Astrocyte of the cerebellum (primary cell): ENCODE measurements at regions not wholly inside any gene's neighbourhood (a gene's known extent, or its start where the extent isn't known, plus 50 kb on each side); places are given as distances from the start of the nearest gene placed in this dataset.

Experiments
- DNase-seq: peaks from one replicate; pipeline ENCODE4 v3.0.0-alpha.2; 2011; ENCODE audit warnings: low read depth
- H3K4me3 ChIP-seq: 2 replicates; pipeline ENCODE4 v1.5.1; 2011; ENCODE audit warnings: mild to moderate bottlenecking, low read depth, low read length, moderate library complexity
- in situ Hi-C: cut with HindIII; loops from 2 replicates; pipeline ENCODE4 v1.10.0; 2017; ENCODE audit warnings: low sequenced_read_pairs
- TF ChIP-seq, protein P1 (sequence below): IDR thresholded peaks from 2 replicates; pipeline ENCODE4 v1.5.1; 2012; ENCODE audit warnings: low read length, low read depth, moderate library complexity, mild to moderate bottlenecking; ENCODE audit errors: missing control alignments

DNA sequence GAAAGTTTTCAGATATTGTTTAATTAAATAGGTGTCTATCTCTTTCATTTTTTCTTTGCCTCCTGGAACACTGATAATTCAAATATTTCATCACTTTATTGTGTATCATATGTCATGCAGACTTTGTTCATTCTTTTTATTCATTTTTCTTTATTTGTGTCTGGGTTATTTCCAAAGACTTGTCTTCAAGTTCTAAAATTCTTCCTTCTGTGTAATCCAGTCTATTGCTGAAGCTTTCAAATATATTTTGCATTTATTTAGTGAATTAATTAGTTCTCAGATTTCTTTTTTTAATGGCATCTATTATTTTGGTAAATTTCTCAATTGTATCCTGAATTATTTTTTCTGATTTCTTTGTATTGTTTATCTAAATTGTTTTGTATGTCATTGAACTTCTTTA is 70.1 kb downstream of the ZNF330 start:
- TF ChIP-seq, protein P1, sequence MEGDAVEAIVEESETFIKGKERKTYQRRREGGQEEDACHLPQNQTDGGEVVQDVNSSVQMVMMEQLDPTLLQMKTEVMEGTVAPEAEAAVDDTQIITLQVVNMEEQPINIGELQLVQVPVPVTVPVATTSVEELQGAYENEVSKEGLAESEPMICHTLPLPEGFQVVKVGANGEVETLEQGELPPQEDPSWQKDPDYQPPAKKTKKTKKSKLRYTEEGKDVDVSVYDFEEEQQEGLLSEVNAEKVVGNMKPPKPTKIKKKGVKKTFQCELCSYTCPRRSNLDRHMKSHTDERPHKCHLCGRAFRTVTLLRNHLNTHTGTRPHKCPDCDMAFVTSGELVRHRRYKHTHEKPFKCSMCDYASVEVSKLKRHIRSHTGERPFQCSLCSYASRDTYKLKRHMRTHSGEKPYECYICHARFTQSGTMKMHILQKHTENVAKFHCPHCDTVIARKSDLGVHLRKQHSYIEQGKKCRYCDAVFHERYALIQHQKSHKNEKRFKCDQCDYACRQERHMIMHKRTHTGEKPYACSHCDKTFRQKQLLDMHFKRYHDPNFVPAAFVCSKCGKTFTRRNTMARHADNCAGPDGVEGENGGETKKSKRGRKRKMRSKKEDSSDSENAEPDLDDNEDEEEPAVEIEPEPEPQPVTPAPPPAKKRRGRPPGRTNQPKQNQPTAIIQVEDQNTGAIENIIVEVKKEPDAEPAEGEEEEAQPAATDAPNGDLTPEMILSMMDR, result no peak
- H3K4me3 ChIP-seq, result no peak overlapping the region
- no peak for DNase-seq
- in situ Hi-C loops, result no loop called here

DNA sequence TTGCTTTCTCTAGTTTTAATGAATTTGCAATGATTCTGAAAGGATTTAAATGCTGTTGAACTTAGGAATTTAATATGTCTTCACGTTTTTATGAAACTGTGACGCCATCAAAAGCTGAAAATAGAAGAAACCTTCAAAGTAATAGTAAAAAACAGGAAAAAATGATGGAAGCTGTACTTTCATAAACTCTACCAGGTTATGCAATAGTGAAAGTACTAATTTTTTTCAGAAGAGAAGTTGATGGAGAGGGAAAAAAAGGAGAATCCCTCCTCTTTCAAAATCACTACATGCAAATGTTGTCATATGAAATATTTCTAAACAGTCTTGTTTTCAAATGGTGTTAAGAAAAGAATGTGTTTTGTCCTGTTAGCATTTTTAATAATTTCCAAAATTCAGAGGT is 73.6 kb downstream of the ZNF330 start:
- no peak overlapping the region for H3K4me3 ChIP-seq
- TF ChIP-seq, protein P1, result no peak
- no peak for DNase-seq
- in situ Hi-C loops, result no loop called here

DNA sequence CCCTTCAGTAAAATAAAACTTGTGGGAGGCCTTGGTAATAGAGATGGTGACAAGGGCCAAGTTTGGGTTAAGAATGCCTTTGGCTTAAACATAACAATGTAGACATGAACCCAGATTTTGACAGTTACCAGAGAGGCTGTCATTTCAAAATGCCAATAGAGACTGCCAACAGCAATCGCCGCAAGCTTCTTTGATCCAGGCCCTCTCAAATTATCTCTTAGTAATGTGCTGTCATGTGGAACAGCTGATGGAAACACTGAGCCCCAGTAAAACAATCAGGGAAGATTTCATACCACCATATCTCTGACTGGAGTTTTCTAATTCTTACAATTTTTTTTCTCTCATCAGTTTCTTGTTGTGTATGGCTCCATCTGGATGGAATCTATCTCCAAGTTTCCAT is 80.5 kb downstream of the ZNF330 start:
- in situ Hi-C loops, result loop anchor here (25.0 kb wide), 1 partner anchor 1536 kb away; the partner anchor contains the start of gene INPP4B
- TF ChIP-seq, protein P1, result no peak
- H3K4me3 ChIP-seq, result no peak overlapping the region
- no peak for DNase-seq

DNA sequence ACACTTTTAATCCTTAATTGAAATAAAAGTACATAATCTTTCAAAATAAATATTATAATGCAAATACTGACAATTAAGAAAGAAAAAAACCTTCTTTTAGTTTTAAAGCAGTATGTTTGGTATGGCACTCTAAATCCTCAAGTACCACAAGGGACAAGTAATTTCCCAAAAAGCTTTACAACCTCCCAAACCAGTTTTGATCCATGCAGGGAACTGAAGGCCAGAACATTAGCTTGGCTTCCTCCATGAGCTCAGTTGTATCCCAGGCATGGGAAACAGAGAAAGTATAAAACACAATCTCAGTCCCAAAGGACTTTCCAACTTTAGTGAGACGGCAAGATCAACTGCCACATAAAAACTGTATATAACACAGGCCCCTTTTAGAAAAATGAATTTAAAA is 82.2 kb downstream of the ZNF330 start:
- TF ChIP-seq, protein P1, result no peak
- H3K4me3 ChIP-seq, result no peak overlapping the region
- in situ Hi-C loops, result loop anchor here (25.0 kb wide), 1 partner anchor 1534 kb away; the partner anchor contains the start of gene INPP4B
- no peak for DNase-seq

DNA sequence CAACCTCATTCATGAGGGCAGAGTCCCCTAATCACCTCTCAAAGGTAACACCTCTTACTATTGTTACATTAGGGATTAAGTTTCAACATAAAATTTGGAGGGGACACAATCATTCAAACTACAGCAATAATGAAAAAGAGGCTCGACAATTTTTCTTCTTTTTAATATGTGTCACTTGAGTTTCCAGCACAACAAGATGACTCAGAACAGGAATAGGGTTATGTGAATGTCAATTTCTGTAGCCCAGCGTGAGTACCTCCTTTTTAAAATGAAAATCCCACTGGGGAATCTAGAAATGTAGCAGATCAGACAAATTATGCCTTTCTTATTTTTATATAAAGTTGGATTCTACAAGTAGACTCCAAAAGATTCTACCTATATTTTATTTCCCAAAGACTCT is 83.7 kb downstream of the ZNF330 start:
- no peak overlapping the region for H3K4me3 ChIP-seq
- TF ChIP-seq, protein P1, result no peak
- no peak for DNase-seq
- in situ Hi-C loops, result loop anchor here (25.0 kb wide), 1 partner anchor 1533 kb away; the partner anchor contains the start of gene INPP4B

DNA sequence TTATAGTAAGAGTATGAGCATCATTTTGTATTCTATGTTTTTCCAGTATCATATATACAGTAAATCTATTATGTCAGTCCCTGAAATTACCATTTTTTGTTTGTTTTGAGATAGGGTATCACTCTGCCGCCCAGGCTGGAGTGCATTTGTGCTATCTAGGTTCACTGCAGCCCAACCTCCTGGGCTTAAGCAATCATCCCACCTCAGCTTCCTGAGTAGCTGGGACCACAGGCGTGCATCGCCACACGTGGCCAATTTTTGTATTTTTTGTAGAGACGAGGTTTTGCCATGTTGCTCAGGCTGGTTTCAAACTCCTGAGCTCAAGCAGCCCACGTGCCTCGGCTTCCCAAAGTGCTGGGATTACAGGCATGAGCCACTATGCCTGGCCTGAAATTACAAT is 85.6 kb downstream of the ZNF330 start:
- H3K4me3 ChIP-seq, result no peak overlapping the region
- TF ChIP-seq, protein P1, result no peak
- in situ Hi-C loops, result loop anchor here (25.0 kb wide), 1 partner anchor 1531 kb away; the partner anchor contains the start of gene INPP4B
- DNase-seq, result no peak

DNA sequence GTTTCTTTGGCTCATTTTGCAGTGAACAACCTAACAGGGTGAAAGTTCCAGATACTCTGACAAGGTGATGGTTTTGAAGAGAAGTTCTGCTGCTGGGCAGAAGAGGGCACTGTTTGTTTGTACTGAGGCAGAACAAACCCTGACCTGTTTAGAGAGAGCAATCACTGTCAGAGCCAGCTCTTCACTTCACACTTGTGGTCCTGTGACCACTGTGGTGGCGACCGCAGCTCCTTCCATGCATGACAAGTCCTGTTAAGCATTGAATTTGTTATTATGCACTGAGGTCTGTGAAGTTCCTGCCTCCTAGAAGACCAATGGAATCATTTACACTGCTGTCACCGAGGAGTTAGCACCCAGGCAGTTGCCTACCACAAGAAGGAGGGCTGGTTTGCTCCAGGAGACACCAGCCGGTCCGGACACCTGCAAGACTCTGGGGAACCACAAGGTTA is 86.6 kb downstream of the ZNF330 start:
- TF ChIP-seq, protein P1, result peak; percentile 73
- DNase-seq, result peak; percentile 84
- no peak overlapping the region for H3K4me3 ChIP-seq
- in situ Hi-C loops, result loop anchor here (25.0 kb wide), 1 partner anchor 1530 kb away; the partner anchor contains the start of gene INPP4B
